Amygdala (tissue), 56 donors: ENCODE measurements at regions not wholly inside any gene's neighbourhood (a gene's known extent, or its start where the extent isn't known, plus 50 kb on each side); places are given as distances from the start of the nearest gene placed in this dataset.
A peak's percentile ranks its signal among the peaks of the same experiment; 100 is the strongest.

Experiments used
- DNase-seq, 56 donors: peaks; one replicate each; lab custom pipeline; 2025; lab: John Stamatoyannopoulos, UW

- DNase-seq = no peak
These were observed 51.4 kb upstream of the SEC61G start for GRCh38 chr7:54810401-54810800.

- DNase-seq = no peak
These were observed 52.2 kb upstream of the SEC61G start for GRCh38 chr7:54811041-54811845.

GRCh38 chr7:54811846-54812254 lies 52.8 kb upstream of the SEC61G start:
- no peak for DNase-seq

- no peak for DNase-seq
These were observed 53.8 kb upstream of the SEC61G start for GRCh38 chr7:54812756-54813322.

GRCh38 chr7:54813398-54813797 lies 54.4 kb upstream of the SEC61G start:
- DNase-seq = peak in 2 of 56 donors; percentile 7 to 8

GRCh38 chr7:54814401-54814800 lies 55.4 kb upstream of the SEC61G start:
- no peak for DNase-seq

- DNase-seq = no peak
These were observed 58.1 kb upstream of the SEC61G start for GRCh38 chr7:54817152-54817551.

- peak in 8 of 56 donors; percentile 2 to 64 (median 15) for DNase-seq
These were observed 64.8 kb upstream of the SEC61G start for GRCh38 chr7:54823776-54824175.

- DNase-seq = no peak
These were observed 65.6 kb upstream of the SEC61G start for GRCh38 chr7:54824655-54825054.

- DNase-seq = no peak
These were observed 66.4 kb upstream of the SEC61G start for GRCh38 chr7:54825368-54825767.

GRCh38 chr7:54827734-54828133 lies 68.7 kb upstream of the SEC61G start:
- no peak for DNase-seq

GRCh38 chr7:54831046-54831643 lies 72.1 kb upstream of the SEC61G start:
- DNase-seq = no peak

GRCh38 chr7:54831644-54832095 lies 72.7 kb upstream of the SEC61G start:
- no peak for DNase-seq

- peak in 32 of 56 donors; percentile 2 to 71 (median 28) for DNase-seq
These were observed 74.0 kb upstream of the SEC61G start for GRCh38 chr7:54833001-54833467.

- no peak for DNase-seq
These were observed 78.2 kb upstream of the SEC61G start for GRCh38 chr7:54837168-54837567.

- DNase-seq = no peak
These were observed 78.8 kb upstream of the SEC61G start for GRCh38 chr7:54837761-54838160.

- DNase-seq = no peak
These were observed 79.3 kb upstream of the SEC61G start for GRCh38 chr7:54838175-54838910.

GRCh38 chr7:54839575-54840213 lies 80.7 kb upstream of the SEC61G start:
- DNase-seq = peak in 28 of 56 donors; percentile 3 to 54 (median 22)

- DNase-seq = no peak
These were observed 83.0 kb upstream of the SEC61G start for GRCh38 chr7:54841772-54842697.
